H1 (cell line): ENCODE measurements at regions not wholly inside any gene's neighbourhood (a gene's known extent, or its start where the extent isn't known, plus 50 kb on each side); places are given as distances from the start of the nearest gene placed in this dataset.

Source experiments
- CTCF ChIA-PET: fragments of 300-600 bp; sonication (Branson Sonifier 250); formaldehyde crosslinking; loops from one replicate; lab custom pipeline; 2021; ENCODE audit not compliant: partially characterized antibody; lab: Charles Lee
- POLR2A ChIA-PET: fragments of 300-600 bp; sonication (Branson Sonifier 250); formaldehyde crosslinking; loops from one replicate; lab custom pipeline; 2021; ENCODE audit warnings: inconsistent platforms; ENCODE audit not compliant: partially characterized antibody; lab: Charles Lee
- DNase-seq, 2 experiments: peaks; one replicate each; pipeline versions ENCODE4 v3.0.0 to v3.0.0-alpha.2; 2010 to 2022; ENCODE audit warnings: low spot score in 2 of 2, low read depth in 1 of 2, mixed read lengths in 1 of 2
- FAIRE-seq: peaks from 2 replicates; lab custom pipeline; 2011; peaks lifted over from hg19 to GRCh38; lab: Jason Lieb, UNC
- H2AFZ ChIP-seq: 2 replicates; pipeline ENCODE4 v1.8.1; 2012; ENCODE audit warnings: low read length, inconsistent platforms
- H2AK5ac ChIP-seq: 2 replicates; pipeline ENCODE4 v1.6.1; 2013; ENCODE audit warnings: low read depth, low read length
- H2BK120ac ChIP-seq: replicated peaks from 2 replicates; pipeline ENCODE3; 2013; ENCODE audit warnings: low read depth, low read length, inconsistent platforms
- H2BK12ac ChIP-seq: 2 replicates; pipeline ENCODE4 v1.6.1; 2013; ENCODE audit warnings: low read depth, low read length
- H2BK15ac ChIP-seq: 2 replicates; pipeline ENCODE4 v1.6.1; 2013; ENCODE audit warnings: low read length
- H2BK20ac ChIP-seq: 2 replicates; pipeline ENCODE4 v1.6.1; 2013; ENCODE audit warnings: low read length
- H2BK5ac ChIP-seq: 2 replicates; pipeline ENCODE4 v1.6.1; 2013; ENCODE audit warnings: low read depth, low read length
- H3K14ac ChIP-seq: 2 replicates; pipeline ENCODE4 v1.6.1; 2013; ENCODE audit warnings: inconsistent platforms; ENCODE audit not compliant: insufficient read length
- H3K18ac ChIP-seq: 2 replicates; pipeline ENCODE4 v1.6.1; 2013; ENCODE audit warnings: low read length; ENCODE audit errors: extremely low read depth
- H3K23ac ChIP-seq: 2 replicates; pipeline ENCODE4 v1.6.1; 2013; ENCODE audit warnings: inconsistent platforms; ENCODE audit not compliant: insufficient read length
- H3K23me2 ChIP-seq: 2 replicates; pipeline ENCODE4 v1.6.1; 2013; ENCODE audit warnings: low read depth, low read length
- H3K27ac ChIP-seq: 2 replicates; pipeline ENCODE4 v1.6.1; 2011; ENCODE audit warnings: low read depth, low read length, inconsistent platforms
- H3K27me3 ChIP-seq, 4 experiments: replicated peaks in 1 of 4; 1 replicate in 1 of 4; 2 replicates in 3 of 4; pipeline versions ENCODE4 v1.6.1 to v1.8.1; 2011 to 2013; ENCODE audit warnings: low read length in 3 of 4, mild to moderate bottlenecking in 3 of 4, inconsistent platforms in 2 of 4, mixed read lengths in 2 of 4, moderate library complexity in 1 of 4; ENCODE audit not compliant: control insufficient read depth in 3 of 4, insufficient read depth in 3 of 4; ENCODE audit errors: extremely low read depth in 1 of 4
- H3K36me3 ChIP-seq, 4 experiments: 2 replicates each; pipeline versions ENCODE4 v1.6.1 to v1.8.1; 2011 to 2013; ENCODE audit warnings: mild to moderate bottlenecking in 4 of 4, low read length in 3 of 4, moderate library complexity in 2 of 4, control low read depth in 1 of 4, inconsistent platforms in 1 of 4; ENCODE audit not compliant: insufficient read depth in 4 of 4, control insufficient read depth in 2 of 4
- H3K4ac ChIP-seq: replicated peaks from 2 replicates; pipeline ENCODE3; 2013; ENCODE audit warnings: low read length, low read depth, mixed read lengths, inconsistent platforms; ENCODE audit not compliant: insufficient read length
- H3K4me1 ChIP-seq, 4 experiments: replicated peaks in 1 of 4; 1 replicate in 1 of 4; 2 replicates in 3 of 4; pipeline versions ENCODE4 v1.6.1 to v1.8.1; 2011 to 2013; ENCODE audit warnings: low read length in 3 of 4, inconsistent platforms in 2 of 4, mixed read lengths in 1 of 4; ENCODE audit not compliant: insufficient read depth in 4 of 4, control insufficient read depth in 3 of 4
- H3K4me2 ChIP-seq, 2 experiments: 2 replicates each; pipeline versions ENCODE4 v1.6.1 to v1.8.1; 2011 to 2013; ENCODE audit warnings: low read depth in 2 of 2, low read length in 2 of 2, control low read depth in 1 of 2, inconsistent platforms in 1 of 2, mild to moderate bottlenecking in 1 of 2; ENCODE audit not compliant: insufficient read depth in 1 of 2
- H3K4me3 ChIP-seq, 4 experiments: fragments of 200-600, 300-600 bp in 1 of 4; sonication (generic), shearing (Covaris generic), sonication (Bioruptor Twin) in 1 of 4; 2 replicates each; pipeline versions ENCODE4 v1.5.1 to v1.8.1; 2011 to 2016; ENCODE audit warnings: low read length in 4 of 4, low read depth in 3 of 4, control low read depth in 2 of 4, inconsistent platforms in 2 of 4, mild to moderate bottlenecking in 2 of 4, mixed read lengths in 1 of 4, moderate library complexity in 1 of 4; ENCODE audit not compliant: insufficient read depth in 2 of 4; ENCODE audit errors: extremely low read depth in 1 of 4
- H3K56ac ChIP-seq: replicated peaks from 2 replicates; pipeline ENCODE3; 2013; ENCODE audit warnings: low read depth, mild to moderate bottlenecking, mixed read lengths, low read length, inconsistent platforms; ENCODE audit not compliant: insufficient read length
- H3K79me1 ChIP-seq: 2 replicates; pipeline ENCODE4 v1.6.1; 2013; ENCODE audit warnings: low read depth, low read length, control low read depth
- H3K79me2 ChIP-seq, 2 experiments: 2 replicates each; pipeline versions ENCODE4 v1.6.1 to v1.8.1; 2012 to 2013; ENCODE audit warnings: low read length in 2 of 2, mild to moderate bottlenecking in 2 of 2, inconsistent platforms in 1 of 2; ENCODE audit not compliant: insufficient read depth in 2 of 2, control insufficient read depth in 1 of 2
- H3K9ac ChIP-seq, 4 experiments: replicated peaks in 1 of 4; 1 replicate in 1 of 4; 2 replicates in 3 of 4; pipeline versions ENCODE4 v1.6.1 to v1.8.1; 2011 to 2013; ENCODE audit warnings: low read depth in 3 of 4, low read length in 3 of 4, control low read depth in 2 of 4, mild to moderate bottlenecking in 2 of 4, moderate library complexity in 2 of 4, inconsistent platforms in 1 of 4; ENCODE audit errors: extremely low read depth in 1 of 4
- H3K9me3 ChIP-seq, 2 experiments: 2 replicates each; pipeline versions ENCODE4 v1.6.1 to v1.8.1; 2012 to 2013; ENCODE audit warnings: mild to moderate bottlenecking in 2 of 2, moderate library complexity in 2 of 2, control low read depth in 1 of 2, inconsistent platforms in 1 of 2, low read depth in 1 of 2, low read length in 1 of 2, mixed read lengths in 1 of 2; ENCODE audit not compliant: insufficient read depth in 2 of 2
- H4K20me1 ChIP-seq, 2 experiments: replicated peaks in 1 of 2; 2 replicates each; pipeline versions ENCODE3 to v1.8.1; 2011 to 2013; ENCODE audit warnings: inconsistent platforms in 2 of 2, low read length in 2 of 2, mild to moderate bottlenecking in 1 of 2; ENCODE audit not compliant: insufficient read depth in 2 of 2, control insufficient read depth in 1 of 2
- H4K5ac ChIP-seq: 2 replicates; pipeline ENCODE4 v1.6.1; 2013; ENCODE audit warnings: low read length, low read depth, mixed read lengths, inconsistent platforms; ENCODE audit not compliant: insufficient read length
- H4K8ac ChIP-seq: 2 replicates; pipeline ENCODE4 v1.8.0; 2013; ENCODE audit warnings: mild to moderate bottlenecking, moderate library complexity, low read length, inconsistent platforms; ENCODE audit not compliant: insufficient read depth; ENCODE audit errors: extremely low read depth
- H4K91ac ChIP-seq: replicated peaks from 2 replicates; pipeline ENCODE3; 2013; ENCODE audit warnings: low read length, mixed read lengths, inconsistent platforms; ENCODE audit not compliant: insufficient read length
- JUND ChIP-seq: IDR thresholded peaks from 2 replicates; pipeline ENCODE4 v1.6.1; 2011; ENCODE audit warnings: mild to moderate bottlenecking, improper control_type of control experiment, low read length
- KDM4A ChIP-seq: IDR thresholded peaks from one replicate; pipeline ENCODE4 v1.7.1; 2012; ENCODE audit warnings: low read depth, mild to moderate bottlenecking, moderate library complexity, low read length, inconsistent platforms; ENCODE audit not compliant: severe bottlenecking
- YY1 ChIP-seq: IDR thresholded peaks from 2 replicates; pipeline ENCODE4 v1.6.1; 2011; ENCODE audit warnings: low read depth, mild to moderate bottlenecking, low read length
- WGBS, 2 experiments: shearing (Covaris generic) in 1 of 2; methylation state at CpG; one replicate each; pipeline versions ENCODE4 v1.1.6 to v1.1.7; 2013 to 2015; ENCODE audit warnings: low lambda C conversion rate in 2 of 2, mixed read lengths in 2 of 2, inconsistent platforms in 1 of 2, low coverage in 1 of 2, missing lambda C conversion rate in 1 of 2; ENCODE audit not compliant: insufficient replicate concordance in 2 of 2, insufficient coverage in 1 of 2, insufficient read length in 1 of 2; ENCODE audit errors: extremely low coverage in 1 of 2, missing lambda C conversion rate in 1 of 2; 5-methylcytosine and 5-hydroxymethylcytosine counted together

DNA sequence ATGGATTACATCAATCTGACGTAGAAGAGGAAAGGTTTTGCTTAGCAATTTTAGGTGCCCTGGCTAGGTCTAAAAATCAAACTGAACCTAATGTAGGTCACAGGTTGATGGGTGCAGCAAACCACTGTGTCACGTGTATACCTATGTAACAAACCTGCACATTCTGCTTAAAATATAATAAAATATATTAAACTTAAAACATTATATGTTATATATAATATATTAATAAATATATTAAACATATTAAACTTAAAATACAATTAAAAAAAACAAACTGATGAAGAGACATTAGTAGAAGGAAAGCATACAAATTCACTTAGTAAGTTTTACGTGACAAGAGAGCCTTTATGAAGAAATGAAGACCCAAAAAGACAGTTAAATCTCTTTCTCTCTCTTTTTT is 51.7 kb upstream of the FBXL17 start:
- Histone ChIP-seq H2BK5ac (no peak overlapping the region), H2AFZ (no peak overlapping the region), H2BK120ac (no peak overlapping the region), H3K4me3 (no peak overlapping the region), H4K91ac (no peak overlapping the region), H3K4ac (no peak overlapping the region), H3K27ac (no peak overlapping the region), H2AK5ac (no peak overlapping the region), H3K79me2 (no peaks in the 10 kb centered on the region), H3K79me1 (no peaks in the 10 kb centered on the region), H3K14ac (no peak overlapping the region), H3K4me1 (no peaks in the 10 kb centered on the region; a peak in 1 of 7 replicates), H3K4me2 (no peak overlapping the region), H3K56ac (no peak overlapping the region), H4K5ac (no peak overlapping the region), H2BK15ac (no peak overlapping the region), H3K9ac (no peak overlapping the region), H3K18ac (no peak overlapping the region), H4K20me1 (no peaks in the 10 kb centered on the region), H2BK20ac (no peak overlapping the region), H4K8ac (no peak overlapping the region), H3K23me2 (no peaks in the 10 kb centered on the region), H3K9me3 (no peaks in the 10 kb centered on the region), H3K36me3 (no peaks in the 10 kb centered on the region), H2BK12ac (no peak overlapping the region), H3K23ac (no peak overlapping the region), H3K27me3 (no peaks in the 10 kb centered on the region)
- CTCF ChIA-PET, result interaction anchor here (1.3 kb wide), 1 partner anchor 18 kb away, joined by 3 read pairs; no protein-coding TSS in a partner anchor
- 73% methylated on average over 3 of the region's 3 CpGs; no CpG with 5 or more reads in 1 of the 2 experiments for WGBS, 2 experiments
- DNase-seq (no peak), FAIRE-seq (no peak)
- POLR2A ChIA-PET, result no interaction called here
- no peak for TF ChIP-seq JUND
- TF ChIP-seq KDM4A, result no peak
- TF ChIP-seq YY1, result no peak
- TF ChIP-seq, all 59 proteins: peak for 0
